Activated CD4-positive, alpha-beta memory T cell treated with anti-CD3 and anti-CD28 coated beads, Interleukin-2, amount 10 ng/mL, durations not matched to agents 7 days and 5 days (primary cell): ENCODE measurements at regions not wholly inside any gene's neighbourhood (a gene's known extent, or its start where the extent isn't known, plus 50 kb on each side); places are given as distances from the start of the nearest gene placed in this dataset.
"Not testable (repeated sequence)": the region's sequence is repeated elsewhere in the genome, so short reads cannot be mapped to it uniquely, and the experiment has no call there.

Experiments
- CTCF ChIA-PET: fragments of 350-600 bp; sonication (Branson Sonifier 250); formaldehyde crosslinking; loops from one replicate; lab custom pipeline; 2021; ENCODE audit warnings: antibody characterized with exemption, inconsistent platforms; lab: Charles Lee
- POLR2A ChIA-PET: fragments of 350-600 bp; sonication (Branson Sonifier 250); formaldehyde crosslinking; loops from one replicate; lab custom pipeline; 2021; ENCODE audit warnings: antibody characterized with exemption; lab: Charles Lee
- DNase-seq: peaks from one replicate; pipeline ENCODE4 v3.0.0-alpha.2; 2020
- H3K27ac Mint-ChIP-seq: one replicate; pipeline ENCODE4 v1.8.0; 2021; ENCODE audit warnings: mild to moderate bottlenecking, mixed read lengths
- H3K27me3 Mint-ChIP-seq: one replicate; pipeline ENCODE4 v1.8.0; 2021; ENCODE audit warnings: mixed read lengths
- H3K36me3 Mint-ChIP-seq: one replicate; pipeline ENCODE4 v1.8.0; 2021; ENCODE audit warnings: low read depth, mixed read lengths
- H3K4me1 Mint-ChIP-seq: one replicate; pipeline ENCODE4 v1.8.0; 2021; ENCODE audit warnings: mixed read lengths
- H3K4me3 Mint-ChIP-seq: one replicate; pipeline ENCODE4 v1.8.0; 2021; ENCODE audit warnings: mild to moderate bottlenecking, mixed read lengths
- H3K9me3 Mint-ChIP-seq: one replicate; pipeline ENCODE4 v1.8.0; 2021; ENCODE audit warnings: mixed read lengths

- H3K36me3 Mint-ChIP-seq = no peaks in the 10 kb centered on the region
- H3K27me3 Mint-ChIP-seq = no peaks in the 10 kb centered on the region
- no peak overlapping the region for H3K27ac Mint-ChIP-seq
- CTCF ChIA-PET = interaction anchor here (0.6 to 1.8 kb wide), 8 partner anchors 8 to 381 kb away, joined by 3 to 7 read pairs (median 4); no protein-coding TSS in a partner anchor
- H3K9me3 Mint-ChIP-seq = no peaks in the 10 kb centered on the region
- DNase-seq = no peak
- POLR2A ChIA-PET = no interaction called here
- H3K4me3 Mint-ChIP-seq = no peak overlapping the region
- H3K4me1 Mint-ChIP-seq = no peaks in the 10 kb centered on the region
Observed at GRCh38 chr15:62253294-62253693, 88.2 kb upstream of the C2CD4B start.

- peak; percentile 69 for DNase-seq
- Mint-ChIP-seq H3K4me3 (no peak overlapping the region), H3K9me3 (no peaks in the 10 kb centered on the region), H3K4me1 (no peaks in the 10 kb centered on the region), H3K27me3 (no peaks in the 10 kb centered on the region), H3K36me3 (no peaks in the 10 kb centered on the region), H3K27ac (no peak overlapping the region)
- ChIA-PET CTCF (interaction anchor here (0.8 to 1.8 kb wide), 13 partner anchors 9 to 382 kb away, joined by 3 to 9 read pairs (median 4); no protein-coding TSS in a partner anchor), POLR2A (interaction anchor here (0.6 kb wide), 1 partner anchor 130 kb away, joined by 5 read pairs; no protein-coding TSS in a partner anchor)
Observed at GRCh38 chr15:62254137-62254934, 89.3 kb upstream of the C2CD4B start.

GRCh38 chr15:62256430-62256829, 91.3 kb upstream of the C2CD4B start:
- H3K9me3 Mint-ChIP-seq, H3K4me3 Mint-ChIP-seq, CTCF ChIA-PET, H3K4me1 Mint-ChIP-seq, H3K36me3 Mint-ChIP-seq, DNase-seq, H3K27me3 Mint-ChIP-seq, H3K27ac Mint-ChIP-seq, POLR2A ChIA-PET: not testable (repeated sequence)

- ChIA-PET POLR2A (no interaction called here), CTCF (no interaction called here)
- H3K36me3 Mint-ChIP-seq = peaks cover 12% of the 10 kb centered on the region
Observed at GRCh38 chr15:62257996-62258521, 93.0 kb upstream of the C2CD4B start.

GRCh38 chr15:62262305-62262941, 97.3 kb upstream of the C2CD4B start:
- H3K27ac Mint-ChIP-seq = no peak overlapping the region
- H3K27me3 Mint-ChIP-seq = no peaks in the 10 kb centered on the region
- H3K9me3 Mint-ChIP-seq = peaks cover 23% of the 10 kb centered on the region
- peaks cover 12% of the 10 kb centered on the region for H3K36me3 Mint-ChIP-seq
- H3K4me3 Mint-ChIP-seq = no peak overlapping the region
- no peaks in the 10 kb centered on the region for H3K4me1 Mint-ChIP-seq
- no peak for DNase-seq
- CTCF ChIA-PET = interaction anchor here (3.4 kb wide), 1 partner anchor 8 kb away, joined by 9 read pairs; no protein-coding TSS in a partner anchor
- POLR2A ChIA-PET = no interaction called here

More at GRCh38 chr15:62257996-62258521, 93.0 kb upstream of the C2CD4B start:
- Mint-ChIP-seq H3K4me1 (no peaks in the 10 kb centered on the region), H3K4me3 (no peak overlapping the region), H3K9me3 (peaks cover 17% of the 10 kb centered on the region), H3K27me3 (no peaks in the 10 kb centered on the region), H3K27ac (no peak overlapping the region)
- no peak for DNase-seq

GRCh38 chr15:62264196-62264595, 99.1 kb upstream of the C2CD4B start:
- Mint-ChIP-seq H3K27me3 (no peaks in the 10 kb centered on the region), H3K27ac (no peak overlapping the region), H3K4me3 (no peak overlapping the region), H3K36me3 (peaks cover 12% of the 10 kb centered on the region), H3K9me3 (peaks cover 28% of the 10 kb centered on the region), H3K4me1 (no peaks in the 10 kb centered on the region)
- CTCF ChIA-PET = interaction anchor here (3.4 kb wide), 1 partner anchor 10 kb away, joined by 9 read pairs; no protein-coding TSS in a partner anchor
- no peak for DNase-seq
- POLR2A ChIA-PET = no interaction called here

GRCh38 chr15:62269504-62269903, 104.4 kb upstream of the C2CD4B start:
- Mint-ChIP-seq H3K9me3 (peaks cover 12% of the 10 kb centered on the region), H3K27me3 (no peaks in the 10 kb centered on the region), H3K36me3 (peaks cover 3% of the 10 kb centered on the region), H3K4me3 (no peak overlapping the region), H3K4me1 (no peaks in the 10 kb centered on the region), H3K27ac (no peak overlapping the region)
- no peak for DNase-seq
- CTCF ChIA-PET = no interaction called here
- POLR2A ChIA-PET = no interaction called here

GRCh38 chr15:62270216-62270921, 105.3 kb upstream of the C2CD4B start:
- ChIA-PET POLR2A (no interaction called here), CTCF (no interaction called here)
- Mint-ChIP-seq H3K4me1 (no peaks in the 10 kb centered on the region), H3K9me3 (peaks cover 12% of the 10 kb centered on the region), H3K27me3 (peaks cover 2% of the 10 kb centered on the region), H3K4me3 (no peak overlapping the region), H3K36me3 (peaks cover 3% of the 10 kb centered on the region), H3K27ac (no peak overlapping the region)
- DNase-seq = no peak

GRCh38 chr15:62272290-62272689, 107.2 kb upstream of the C2CD4B start:
- H3K27me3 Mint-ChIP-seq = peaks cover 6% of the 10 kb centered on the region
- ChIA-PET POLR2A (no interaction called here), CTCF (interaction anchor here (0.5 kb wide), 1 partner anchor 1036 kb away, joined by 5 read pairs; no protein-coding TSS in a partner anchor)
- peaks cover 3% of the 10 kb centered on the region for H3K36me3 Mint-ChIP-seq
- H3K4me3 Mint-ChIP-seq = no peak overlapping the region
- H3K27ac Mint-ChIP-seq = no peak overlapping the region
- H3K9me3 Mint-ChIP-seq = peaks cover 12% of the 10 kb centered on the region
- H3K4me1 Mint-ChIP-seq = no peaks in the 10 kb centered on the region
- no peak for DNase-seq

- peaks cover 2% of the 10 kb centered on the region for H3K9me3 Mint-ChIP-seq
- H3K36me3 Mint-ChIP-seq = no peaks in the 10 kb centered on the region
- CTCF ChIA-PET = no interaction called here
- no peaks in the 10 kb centered on the region for H3K4me1 Mint-ChIP-seq
- no peak for DNase-seq
- no peak overlapping the region for H3K4me3 Mint-ChIP-seq
- POLR2A ChIA-PET = no interaction called here
- H3K27me3 Mint-ChIP-seq = peaks cover 24% of the 10 kb centered on the region
- no peak overlapping the region for H3K27ac Mint-ChIP-seq
Observed at GRCh38 chr15:62275831-62276230, 110.7 kb upstream of the C2CD4B start.

GRCh38 chr15:62277816-62278394, 112.8 kb upstream of the C2CD4B start:
- POLR2A ChIA-PET = no interaction called here
- Mint-ChIP-seq H3K27ac (no peak overlapping the region), H3K9me3 (no peaks in the 10 kb centered on the region), H3K36me3 (no peaks in the 10 kb centered on the region), H3K4me1 (no peaks in the 10 kb centered on the region), H3K27me3 (peaks cover 25% of the 10 kb centered on the region), H3K4me3 (no peak overlapping the region)
- CTCF ChIA-PET = no interaction called here
- no peak for DNase-seq

- ChIA-PET CTCF (no interaction called here), POLR2A (no interaction called here)
- Mint-ChIP-seq H3K4me1 (no peaks in the 10 kb centered on the region), H3K27me3 (peaks cover 25% of the 10 kb centered on the region), H3K36me3 (no peaks in the 10 kb centered on the region), H3K27ac (no peak overlapping the region), H3K9me3 (no peaks in the 10 kb centered on the region), H3K4me3 (no peak overlapping the region)
- no peak for DNase-seq
Observed at GRCh38 chr15:62278534-62278933, 113.4 kb upstream of the C2CD4B start.
